Right atrium auricular region (tissue), 2 donors: ENCODE measurements at regions not wholly inside any gene's neighbourhood (a gene's known extent, or its start where the extent isn't known, plus 50 kb on each side); places are given as distances from the start of the nearest gene placed in this dataset.
A peak's percentile ranks its signal among the peaks of the same experiment; 100 is the strongest.

ENCODE experiments used
- DNase-seq: peaks from one replicate; pipeline ENCODE4 v3.0.0-alpha.2; 2019; ENCODE audit warnings: low spot score
- H3K27ac ChIP-seq, 2 donors: fragments of 200-600 bp; sonication (generic); 1 replicate in 1 of 2; 2 replicates in 1 of 2; pipeline ENCODE4 v1.5.1; 2016 to 2019
- H3K27me3 ChIP-seq, 2 donors: fragments of 200-600 bp; sonication (generic); one replicate each; pipeline versions ENCODE4 v1.5.1 to v1.6.0; 2017 to 2019
- H3K36me3 ChIP-seq: fragments of 200-600 bp; sonication (generic); one replicate; pipeline ENCODE4 v1.5.1; 2016
- H3K4me1 ChIP-seq, 2 donors: fragments of 200-600 bp; sonication (generic); one replicate each; pipeline versions ENCODE4 v1.5.1 to v1.6.0; 2017 to 2019
- H3K4me3 ChIP-seq, 2 donors: fragments of 200-600 bp; sonication (generic); 1 replicate in 1 of 2; 2 replicates in 1 of 2; pipeline ENCODE4 v1.5.1; 2017 to 2019; ENCODE audit warnings: mild to moderate bottlenecking in 1 of 2, moderate library complexity in 1 of 2
- H3K9me3 ChIP-seq, 2 donors: fragments of 200-600 bp; sonication (generic); one replicate each; pipeline ENCODE4 v1.5.1; 2019
- CTCF ChIP-seq, 2 donors: fragments of 200-600 bp; sonication (generic); IDR thresholded peaks; one replicate each; pipeline ENCODE4 v1.5.1; 2019; ENCODE audit warnings: antibody characterized with exemption in 2 of 2

- Histone ChIP-seq H3K4me1 (peaks cover 0 to 10% of the 10 kb centered on the region in 2 donors), H3K36me3 (no peaks in the 10 kb centered on the region), H3K27ac (peak overlapping the region in 1 of 2 donors; percentile 58), H3K9me3 (peaks cover 4 to 9% of the 10 kb centered on the region in 2 donors), H3K4me3 (no peak overlapping the region), H3K27me3 (no peaks in the 10 kb centered on the region)
- no peak for TF ChIP-seq CTCF (IDR thresholded peaks at IDR 0.05)
- DNase-seq = no peak
These were observed 161.4 kb upstream of the GAS1 start for GRCh38 chr9:87108661-87109060.

GRCh38 chr9:87109231-87109631 lies 161.9 kb upstream of the GAS1 start:
- H3K27me3 ChIP-seq = no peaks in the 10 kb centered on the region
- TF ChIP-seq CTCF (IDR thresholded peaks at IDR 0.05) = no peak
- peaks cover 4 to 9% of the 10 kb centered on the region in 2 donors for H3K9me3 ChIP-seq
- H3K4me1 ChIP-seq = peaks cover 0 to 10% of the 10 kb centered on the region in 2 donors
- H3K27ac ChIP-seq = peak overlapping the region in 1 of 2 donors; percentile 58
- no peak for DNase-seq
- H3K4me3 ChIP-seq = no peak overlapping the region
- H3K36me3 ChIP-seq = no peaks in the 10 kb centered on the region

- Histone ChIP-seq H3K27ac (no peak overlapping the region), H3K4me3 (no peak overlapping the region), H3K27me3 (no peaks in the 10 kb centered on the region), H3K9me3 (peaks cover 4 to 9% of the 10 kb centered on the region in 2 donors), H3K4me1 (peaks cover 0 to 10% of the 10 kb centered on the region in 2 donors), H3K36me3 (no peaks in the 10 kb centered on the region)
- DNase-seq = no peak
- TF ChIP-seq CTCF (IDR thresholded peaks at IDR 0.05) = no peak
These were observed 162.5 kb upstream of the GAS1 start for GRCh38 chr9:87109851-87110250.

GRCh38 chr9:87111010-87111409 lies 163.7 kb upstream of the GAS1 start:
- peaks cover 0 to 19% of the 10 kb centered on the region in 2 donors for H3K4me1 ChIP-seq

DNA sequence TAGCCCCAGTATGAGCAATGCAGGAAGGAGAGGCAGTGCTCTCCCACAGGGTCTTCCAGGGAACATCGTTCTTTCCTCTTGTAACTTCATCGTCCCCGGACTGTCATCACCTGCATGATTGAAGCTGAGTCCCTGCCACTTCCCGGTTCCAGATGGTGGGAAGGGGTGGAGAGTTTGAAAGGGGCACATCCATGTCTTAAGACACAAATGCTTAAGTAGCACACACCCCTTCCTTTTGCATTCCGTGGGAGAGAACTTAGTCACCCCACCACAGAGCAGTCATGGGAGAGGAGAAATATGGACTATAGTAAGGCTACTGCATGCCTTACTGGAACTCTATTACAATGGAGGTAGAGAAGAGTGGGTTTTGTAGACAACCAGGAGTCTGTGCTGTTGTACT lies 165.3 kb upstream of the GAS1 start:
- Histone ChIP-seq H3K4me3 (no peak overlapping the region), H3K27ac (no peak overlapping the region), H3K27me3 (no peaks in the 10 kb centered on the region), H3K9me3 (peaks cover 4 to 9% of the 10 kb centered on the region in 2 donors), H3K36me3 (no peaks in the 10 kb centered on the region), H3K4me1 (peaks cover 0 to 28% of the 10 kb centered on the region in 2 donors)
- no peak for DNase-seq
- TF ChIP-seq CTCF (IDR thresholded peaks at IDR 0.05) = no peak

More at GRCh38 chr9:87111010-87111409, 163.7 kb upstream of the GAS1 start:
- Histone ChIP-seq H3K27ac (no peak overlapping the region), H3K9me3 (peaks cover 4 to 9% of the 10 kb centered on the region in 2 donors), H3K4me3 (no peak overlapping the region), H3K36me3 (no peaks in the 10 kb centered on the region), H3K27me3 (no peaks in the 10 kb centered on the region)
- DNase-seq = no peak
- TF ChIP-seq CTCF (IDR thresholded peaks at IDR 0.05) = no peak

GRCh38 chr9:87113874-87114273 lies 166.6 kb upstream of the GAS1 start:
- H3K27ac ChIP-seq = no peak overlapping the region

More at GRCh38 chr9:87113874-87114273, 166.6 kb upstream of the GAS1 start:
- H3K4me1 ChIP-seq = peaks cover 0 to 28% of the 10 kb centered on the region in 2 donors
- no peaks in the 10 kb centered on the region for H3K27me3 ChIP-seq
- H3K4me3 ChIP-seq = no peak overlapping the region
- TF ChIP-seq CTCF (IDR thresholded peaks at IDR 0.05) = no peak
- H3K36me3 ChIP-seq = no peaks in the 10 kb centered on the region
- DNase-seq = no peak
- H3K9me3 ChIP-seq = peaks cover 4 to 9% of the 10 kb centered on the region in 2 donors
